A549 (cell line): ENCODE measurements at regions not wholly inside any gene's neighbourhood (a gene's known extent, or its start where the extent isn't known, plus 50 kb on each side); places are given as distances from the start of the nearest gene placed in this dataset.

Experiments used
- CEBPB ChIP-seq, 2 experiments: fragments of >200 bp in 1 of 2; sonication (Bioruptor Twin) in 1 of 2; formaldehyde crosslinking in 1 of 2; IDR thresholded peaks; 2 replicates each; pipeline ENCODE4 v1.6.1; 2012 to 2016
- PHF8 ChIP-seq: fragments of 200-600 bp; sonication (generic); IDR thresholded peaks from 2 replicates; pipeline ENCODE4 v1.6.1; 2016; ENCODE audit warnings: low read depth, mild to moderate bottlenecking, antibody characterized with exemption, moderate library complexity, borderline replicate concordance
- SMC3 ChIP-seq: fragments of >200 bp; sonication (Bioruptor Twin); formaldehyde crosslinking; IDR thresholded peaks from 3 replicates; pipeline ENCODE4 v1.6.1; 2018; ENCODE audit warnings: inconsistent platforms
- SREBF2 ChIP-seq: fragments of 450-650 bp; IDR thresholded peaks from 2 replicates; pipeline ENCODE4 v1.6.1; 2014; ENCODE audit warnings: mild to moderate bottlenecking, moderate library complexity
- TF ChIP-seq, protein P1 (sequence below): fragments of >200 bp; sonication (Bioruptor Twin); formaldehyde crosslinking; IDR thresholded peaks from 3 replicates; pipeline ENCODE4 v1.5.1; 2016
- TF ChIP-seq, protein P2 (sequence below): fragments of 150-350 bp; IDR thresholded peaks from 2 replicates; pipeline ENCODE4 v1.6.1; 2014; ENCODE audit warnings: low read depth, mild to moderate bottlenecking, low read length

DNA sequence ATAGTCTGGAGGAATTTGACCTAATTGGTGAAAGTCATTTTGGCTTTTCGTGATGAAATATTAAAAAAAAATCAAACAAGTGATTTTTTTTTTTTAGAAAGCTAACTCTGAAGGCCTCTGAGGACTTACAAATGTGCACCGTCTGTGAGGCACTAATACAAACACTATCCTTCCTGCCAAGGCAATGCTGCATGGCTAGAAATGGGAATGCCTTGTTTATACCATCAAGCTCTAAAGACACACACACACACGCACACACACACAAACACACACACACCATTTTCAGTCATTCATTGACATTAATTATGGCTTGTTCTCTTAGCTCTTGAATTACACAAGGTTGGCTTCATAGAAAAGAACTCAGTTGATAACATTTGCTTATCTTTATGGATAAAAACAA is 1242.0 kb upstream of the ACVR2A start:
- TF ChIP-seq, protein P1, sequence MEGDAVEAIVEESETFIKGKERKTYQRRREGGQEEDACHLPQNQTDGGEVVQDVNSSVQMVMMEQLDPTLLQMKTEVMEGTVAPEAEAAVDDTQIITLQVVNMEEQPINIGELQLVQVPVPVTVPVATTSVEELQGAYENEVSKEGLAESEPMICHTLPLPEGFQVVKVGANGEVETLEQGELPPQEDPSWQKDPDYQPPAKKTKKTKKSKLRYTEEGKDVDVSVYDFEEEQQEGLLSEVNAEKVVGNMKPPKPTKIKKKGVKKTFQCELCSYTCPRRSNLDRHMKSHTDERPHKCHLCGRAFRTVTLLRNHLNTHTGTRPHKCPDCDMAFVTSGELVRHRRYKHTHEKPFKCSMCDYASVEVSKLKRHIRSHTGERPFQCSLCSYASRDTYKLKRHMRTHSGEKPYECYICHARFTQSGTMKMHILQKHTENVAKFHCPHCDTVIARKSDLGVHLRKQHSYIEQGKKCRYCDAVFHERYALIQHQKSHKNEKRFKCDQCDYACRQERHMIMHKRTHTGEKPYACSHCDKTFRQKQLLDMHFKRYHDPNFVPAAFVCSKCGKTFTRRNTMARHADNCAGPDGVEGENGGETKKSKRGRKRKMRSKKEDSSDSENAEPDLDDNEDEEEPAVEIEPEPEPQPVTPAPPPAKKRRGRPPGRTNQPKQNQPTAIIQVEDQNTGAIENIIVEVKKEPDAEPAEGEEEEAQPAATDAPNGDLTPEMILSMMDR: no peak
- TF ChIP-seq SMC3: no peak
- TF ChIP-seq, protein P2, sequence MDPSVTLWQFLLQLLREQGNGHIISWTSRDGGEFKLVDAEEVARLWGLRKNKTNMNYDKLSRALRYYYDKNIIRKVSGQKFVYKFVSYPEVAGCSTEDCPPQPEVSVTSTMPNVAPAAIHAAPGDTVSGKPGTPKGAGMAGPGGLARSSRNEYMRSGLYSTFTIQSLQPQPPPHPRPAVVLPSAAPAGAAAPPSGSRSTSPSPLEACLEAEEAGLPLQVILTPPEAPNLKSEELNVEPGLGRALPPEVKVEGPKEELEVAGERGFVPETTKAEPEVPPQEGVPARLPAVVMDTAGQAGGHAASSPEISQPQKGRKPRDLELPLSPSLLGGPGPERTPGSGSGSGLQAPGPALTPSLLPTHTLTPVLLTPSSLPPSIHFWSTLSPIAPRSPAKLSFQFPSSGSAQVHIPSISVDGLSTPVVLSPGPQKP: no peak
- TF ChIP-seq CEBPB (IDR thresholded peaks at IDR 0.05): no peak; a peak in 1 of 4 replicates
- no peak for TF ChIP-seq PHF8
- no peak for TF ChIP-seq SREBF2
